ENCODE measurements at regions not wholly inside any gene's neighbourhood (a gene's known extent, or its start where the extent isn't known, plus 50 kb on each side); places are given as distances from the start of the nearest gene placed in this dataset.

DNA sequence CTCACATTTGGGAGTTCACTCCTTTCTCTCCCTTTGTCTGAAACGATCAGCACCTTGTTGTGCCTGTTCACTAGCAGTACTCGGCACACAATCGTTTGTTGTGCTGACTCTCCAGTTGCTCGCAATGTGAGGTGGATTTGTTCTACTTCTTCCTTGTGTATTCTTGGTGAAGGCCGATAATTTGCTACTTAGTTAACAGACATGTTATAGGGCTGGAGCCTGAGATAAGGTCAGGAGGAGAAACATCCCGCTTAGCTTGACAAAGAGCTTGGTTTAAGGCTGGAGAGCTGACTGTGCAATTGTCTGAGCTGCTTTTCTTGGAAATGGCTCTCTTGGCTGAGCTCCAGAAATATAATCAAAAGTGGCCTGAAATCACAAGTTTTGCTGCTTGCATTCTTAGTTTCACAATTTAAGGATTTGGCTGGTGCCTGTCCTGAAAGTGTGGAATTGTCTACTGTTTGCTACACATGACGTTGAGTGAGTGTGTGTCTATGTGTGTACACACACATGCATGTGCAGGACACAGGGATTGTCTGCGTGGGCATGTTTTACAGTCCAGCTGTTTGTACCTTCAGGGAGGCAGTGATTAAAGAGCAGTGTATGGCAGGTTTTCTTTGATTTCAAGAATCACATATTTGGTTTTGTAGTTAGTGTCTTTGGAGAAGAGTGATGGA, 77.7 kb downstream of the ARF6 start:
- no peak for DNase-seq (ENCODE audit: low read depth in 2 of 2, low spot score in 1 of 2)

DNA sequence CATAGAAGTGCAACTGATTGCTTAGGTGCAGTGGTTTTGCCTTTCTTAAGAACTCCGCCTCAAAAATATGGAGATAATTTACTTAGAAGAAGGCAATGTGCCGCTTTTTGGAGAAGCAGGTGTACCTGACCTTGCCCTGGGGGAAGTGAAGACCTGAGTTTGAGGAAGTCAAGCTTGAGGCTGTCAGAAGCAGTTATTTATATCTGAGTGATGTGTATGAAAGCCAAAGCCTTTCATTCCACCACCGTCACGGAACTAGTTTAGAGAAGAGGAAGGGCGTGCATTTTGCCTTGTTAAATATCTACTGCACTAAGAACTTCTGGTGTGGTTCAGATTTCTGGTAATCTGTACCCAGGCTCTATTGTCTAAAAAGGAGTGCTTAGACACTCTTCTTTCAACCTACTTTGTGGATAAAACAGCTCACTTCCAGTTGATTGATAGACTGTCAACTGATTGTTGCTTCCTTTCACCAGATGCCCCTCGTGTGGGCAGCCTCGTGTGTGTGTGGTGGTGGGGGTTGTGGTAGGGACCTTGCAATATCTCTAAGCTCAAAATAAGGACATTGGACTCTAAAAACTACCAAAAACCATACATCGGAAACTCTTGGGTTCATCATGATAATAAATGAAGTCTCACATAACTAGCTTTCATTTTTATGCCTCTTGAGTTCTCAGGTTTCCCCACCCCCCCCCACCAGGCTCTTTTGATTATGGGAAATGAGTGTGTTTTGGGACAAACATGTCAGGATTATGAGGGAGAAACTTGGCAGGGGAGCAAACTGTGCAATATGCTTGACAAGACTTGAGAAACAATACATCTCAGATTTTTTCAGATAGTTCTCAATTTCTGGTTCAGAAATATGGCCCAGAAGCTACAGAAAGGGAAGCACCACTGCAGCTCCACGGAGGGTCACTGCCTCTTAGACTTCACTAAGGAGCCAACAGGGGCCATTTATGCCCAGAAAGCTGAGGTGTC, 78.6 kb downstream of the ARF6 start:
- no peak for DNase-seq (ENCODE audit: low read depth in 2 of 2, low spot score in 1 of 2)

DNA sequence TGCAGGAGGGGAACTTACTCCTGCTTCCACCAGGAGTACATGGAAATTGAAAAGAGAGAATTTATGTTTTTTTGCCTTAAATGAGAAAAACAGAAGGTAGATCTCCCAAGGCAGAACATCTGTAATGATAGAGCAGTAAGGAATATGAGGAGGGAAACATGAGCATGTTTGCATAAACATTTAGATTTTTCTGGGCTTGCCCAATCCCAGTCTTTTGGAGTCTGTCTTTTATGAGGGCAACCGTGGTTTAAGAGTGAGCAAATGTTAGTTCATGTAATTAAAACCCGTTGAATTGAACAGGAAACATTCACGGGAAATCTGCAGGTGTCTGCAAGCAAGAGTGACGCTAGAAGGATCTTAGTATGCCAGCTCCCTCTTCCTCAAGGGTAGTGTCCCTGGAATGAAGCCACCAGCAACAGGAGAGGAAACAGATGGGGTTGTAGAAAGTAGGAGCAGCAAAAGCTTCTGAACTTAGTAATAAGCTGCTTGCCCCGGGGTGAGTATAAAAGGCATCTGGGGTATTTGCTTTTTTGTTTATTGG, 79.3 kb downstream of the ARF6 start:
- DNase-seq (ENCODE audit: low read depth in 2 of 2, low spot score in 1 of 2): no peak

- no peak for DNase-seq (ENCODE audit: low read depth in 2 of 2, low spot score in 1 of 2)
These were observed 79.9 kb downstream of the ARF6 start for GRCh38 chr14:49972823-49973222.

GRCh38 chr14:49975276-49975675, 82.4 kb downstream of the ARF6 start:
- no peak for DNase-seq (ENCODE audit: low read depth in 2 of 2, low spot score in 1 of 2)

DNA sequence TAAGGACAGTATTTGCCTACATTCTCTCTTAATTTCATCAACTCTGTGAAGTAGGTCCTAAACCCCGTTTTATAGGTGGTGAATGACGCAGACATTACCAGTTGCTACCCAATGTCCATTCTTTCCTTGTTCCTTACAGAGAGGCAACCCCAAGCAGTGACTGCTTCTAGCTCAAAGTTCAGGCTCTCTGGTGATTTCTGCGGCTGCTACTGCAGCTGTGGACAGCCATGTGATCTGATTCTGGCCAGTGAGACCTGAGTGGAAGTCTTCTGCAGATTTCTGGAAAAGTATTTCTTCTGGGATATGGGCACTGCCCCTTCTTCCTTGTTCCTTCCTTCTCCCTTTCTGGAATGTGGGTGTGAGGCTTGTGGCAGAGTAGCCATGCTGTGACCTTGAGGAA, 82.9 kb downstream of the ARF6 start:
- no peak for DNase-seq (ENCODE audit: low read depth in 2 of 2, low spot score in 1 of 2)

GRCh38 chr14:49977126-49977841, 84.4 kb downstream of the ARF6 start:
- no peak for DNase-seq (ENCODE audit: low read depth in 2 of 2, low spot score in 1 of 2)

DNA sequence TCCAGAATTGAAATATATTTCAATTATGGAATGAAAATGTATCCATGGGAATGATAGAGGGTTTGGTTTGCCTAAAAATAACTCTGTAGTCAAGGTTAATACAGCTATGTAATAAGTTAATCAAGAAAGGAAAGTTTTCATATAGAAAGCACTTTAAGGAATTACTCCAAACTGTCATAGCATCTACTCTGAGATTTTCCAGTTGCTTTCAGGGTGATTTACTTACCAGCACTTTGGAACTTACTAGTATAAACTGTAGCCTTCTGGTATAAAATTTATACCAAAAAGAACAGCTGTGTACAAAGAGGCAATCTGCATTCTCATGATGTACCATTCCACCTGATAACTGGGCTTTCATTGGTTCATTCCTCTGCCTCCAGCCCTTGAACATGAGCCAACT, 87.1 kb downstream of the ARF6 start:
- no peak for DNase-seq (ENCODE audit: low read depth in 2 of 2, low spot score in 1 of 2)

DNA sequence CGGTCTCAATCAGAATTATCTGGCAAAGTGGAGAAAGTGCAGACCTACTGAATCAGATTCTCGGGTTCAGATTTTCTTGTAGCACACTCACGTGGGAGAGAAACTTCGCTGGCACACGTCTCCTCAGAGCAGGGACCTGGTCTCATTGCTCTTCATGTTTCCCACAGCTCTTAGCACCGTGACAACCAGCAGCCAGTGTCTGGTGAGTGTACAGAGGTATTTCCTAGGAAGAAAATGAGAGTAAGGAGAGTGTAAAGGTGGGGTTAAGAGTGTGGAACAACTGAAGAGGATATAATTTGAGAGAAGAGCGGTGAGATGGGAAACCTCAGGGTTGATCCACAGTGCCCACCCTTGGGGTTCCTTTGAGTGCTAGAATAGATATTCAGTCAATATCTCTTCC, 89.2 kb downstream of the ARF6 start:
- DNase-seq (ENCODE audit: low read depth in 2 of 2, low spot score in 1 of 2): no peak

- DNase-seq (ENCODE audit: low read depth in 2 of 2, low spot score in 1 of 2): no peak
These were observed 89.6 kb downstream of the ARF6 start for GRCh38 chr14:49982501-49982951.

- DNase-seq (ENCODE audit: low read depth in 2 of 2, low spot score in 1 of 2): no peak
These were observed 91.5 kb downstream of the ARF6 start for GRCh38 chr14:49984424-49984823.

DNA sequence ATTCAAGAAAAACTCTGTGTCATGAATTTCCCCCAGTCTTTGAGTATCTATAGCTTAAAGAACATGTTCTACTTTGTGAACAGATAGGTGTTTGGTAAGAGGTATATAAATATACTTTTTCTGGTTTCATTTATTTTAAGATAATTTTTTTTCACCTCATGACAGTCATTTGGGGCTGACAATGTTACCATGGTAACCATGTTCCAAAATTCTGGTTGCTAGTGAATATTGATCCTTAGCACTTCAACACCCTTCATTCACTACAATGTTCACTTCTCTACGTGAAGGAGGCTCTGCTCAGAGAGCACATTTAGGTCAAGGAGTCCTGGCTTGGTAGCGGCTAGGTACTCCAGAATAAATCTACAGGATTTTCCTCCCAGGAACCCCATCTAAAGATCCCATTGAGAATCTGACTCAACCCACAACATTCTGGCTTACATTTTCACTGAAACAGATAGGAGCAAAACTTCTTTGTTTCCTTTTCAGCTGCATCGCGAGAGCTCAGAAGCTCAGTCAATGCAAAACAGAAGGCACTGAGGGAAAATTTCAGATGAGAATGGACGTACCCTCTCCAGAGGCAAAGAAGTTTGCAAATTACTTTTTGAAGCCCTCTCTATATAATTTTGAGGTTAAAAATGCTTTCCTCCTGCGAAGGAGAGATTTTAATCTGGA, 93.6 kb downstream of the ARF6 start:
- no peak for DNase-seq (ENCODE audit: low read depth in 2 of 2, low spot score in 1 of 2)

DNA sequence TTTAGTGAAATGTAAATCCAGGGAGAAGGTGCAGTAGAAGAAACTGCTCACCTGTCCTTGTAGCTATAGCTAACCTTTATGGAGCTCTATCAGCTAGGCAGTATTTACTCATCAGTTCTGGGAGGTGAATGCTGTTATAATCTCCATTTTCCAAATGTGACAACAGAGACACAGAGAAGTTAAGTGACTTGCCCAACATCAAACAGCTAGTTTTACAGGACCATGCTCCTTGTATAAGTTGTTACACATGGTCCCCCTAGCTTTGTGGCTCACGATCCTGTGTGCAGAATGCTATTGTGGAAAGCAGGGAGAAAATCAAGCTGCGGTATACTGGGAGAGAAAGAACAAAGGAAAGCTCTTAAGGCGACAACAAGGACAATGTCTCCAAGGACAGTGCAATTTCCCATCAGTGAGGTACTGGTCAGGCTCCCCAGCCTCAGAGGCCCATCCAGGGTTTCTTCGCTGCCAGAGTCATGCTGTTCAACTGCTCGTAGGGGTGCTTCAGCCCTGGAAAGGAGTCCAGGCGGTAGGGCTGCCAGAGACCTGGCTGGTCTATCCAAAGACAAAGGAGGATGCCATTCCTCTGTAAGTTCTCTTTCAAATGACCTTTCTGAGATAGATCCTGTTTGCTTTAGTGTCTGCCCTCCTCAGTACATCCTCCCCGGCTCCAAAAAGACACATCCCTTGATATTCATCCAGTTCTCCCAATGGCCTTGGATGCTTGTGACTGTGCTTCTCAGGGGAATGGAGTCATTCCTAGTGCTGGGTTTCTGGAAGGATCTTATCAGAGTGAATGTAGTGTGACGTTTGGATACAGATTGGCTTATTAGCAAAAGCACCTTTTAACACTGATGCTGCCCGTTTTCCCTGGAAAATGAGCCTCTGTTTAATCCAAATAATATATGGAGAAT, 95.5 kb downstream of the ARF6 start:
- DNase-seq (ENCODE audit: low read depth in 2 of 2, low spot score in 1 of 2): no peak

GRCh38 chr14:49989966-49990365, 97.1 kb downstream of the ARF6 start:
- no peak for DNase-seq (ENCODE audit: low read depth in 2 of 2, low spot score in 1 of 2)

DNA sequence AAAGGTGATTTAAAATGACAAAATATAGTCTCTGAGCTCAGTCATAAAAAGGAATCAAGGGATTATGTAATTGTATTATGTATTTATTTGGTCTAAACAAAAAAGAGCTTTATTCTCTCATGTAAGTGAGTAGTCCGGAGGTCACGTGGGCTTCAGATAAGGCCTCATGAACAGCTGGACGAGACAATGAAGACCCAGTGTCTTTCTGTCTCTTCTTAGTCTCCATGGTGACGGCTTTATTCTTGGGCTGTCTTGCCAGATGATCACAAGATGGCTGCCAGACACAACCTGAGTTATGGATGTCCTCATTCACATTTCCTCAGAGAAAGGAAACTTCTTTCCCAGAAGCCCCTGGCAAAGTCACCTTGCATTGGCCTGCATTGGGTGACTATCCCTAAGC, 98.6 kb downstream of the ARF6 start:
- no peak for DNase-seq (ENCODE audit: low read depth in 2 of 2, low spot score in 1 of 2)

DNA sequence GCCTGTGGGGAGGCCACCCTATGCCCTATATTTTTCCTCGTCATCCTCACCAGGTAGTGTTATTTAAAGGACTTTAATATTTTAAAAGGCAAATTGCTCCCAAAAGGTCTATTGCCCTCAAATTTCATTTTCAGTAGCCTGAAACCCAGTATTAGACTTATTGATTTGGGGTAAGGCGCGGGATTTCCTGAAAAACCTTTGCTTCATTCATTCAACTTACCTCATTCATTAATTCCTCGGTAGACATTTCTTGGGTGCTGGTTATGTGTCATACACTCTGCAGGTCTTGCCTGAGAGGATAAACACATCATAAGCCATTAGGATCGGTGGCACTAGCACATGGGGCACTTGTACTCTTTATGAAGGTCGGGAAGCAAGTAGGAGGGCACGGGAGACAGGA, 99.2 kb downstream of the ARF6 start:
- no peak for DNase-seq (ENCODE audit: low read depth in 2 of 2, low spot score in 1 of 2)

DNA sequence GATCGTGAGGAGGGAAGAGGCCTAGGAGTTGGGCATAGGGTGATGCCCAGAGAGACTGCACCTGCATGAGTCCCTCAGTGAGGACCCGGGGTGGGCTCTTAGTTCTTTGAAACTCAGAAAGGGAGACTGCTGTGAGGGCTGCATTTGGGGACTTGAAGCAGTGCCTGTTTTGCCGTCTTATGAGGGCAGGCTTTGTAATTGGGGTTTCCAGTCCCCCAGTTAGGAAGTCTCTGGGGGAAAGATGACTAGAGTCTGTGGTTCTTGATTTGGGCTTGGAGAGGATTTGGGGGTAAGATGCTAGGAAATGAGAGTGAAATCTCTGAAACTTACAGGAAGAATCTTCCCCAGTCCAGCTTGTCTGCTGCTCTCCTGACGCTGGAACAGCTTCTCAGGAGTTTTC, 99.6 kb downstream of the ARF6 start:
- DNase-seq (ENCODE audit: low read depth in 2 of 2, low spot score in 1 of 2): no peak

DNA sequence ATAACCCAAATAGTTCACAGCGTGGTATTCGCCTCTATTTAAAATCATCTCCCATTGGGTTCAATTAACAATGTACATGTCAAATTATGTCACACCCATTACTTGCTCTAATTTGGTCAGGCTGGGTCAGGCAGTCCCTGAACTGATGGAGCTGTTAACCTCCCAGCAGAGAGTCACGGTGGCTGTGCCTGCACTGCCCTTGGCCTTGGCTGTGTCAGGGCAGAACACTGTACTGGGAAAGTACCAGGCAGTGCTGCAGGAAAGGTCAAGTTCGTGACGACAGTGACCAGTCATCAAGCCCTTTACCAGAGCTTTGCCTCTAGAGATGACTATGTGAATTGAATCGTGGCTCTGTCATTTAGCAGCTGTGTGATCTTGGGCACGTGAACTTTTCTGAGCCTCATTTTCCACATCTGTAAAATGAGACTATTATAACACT, 100.0 kb downstream of the ARF6 start:
- no peak for DNase-seq (ENCODE audit: low read depth in 2 of 2, low spot score in 1 of 2)

- no peak for DNase-seq (ENCODE audit: low read depth in 2 of 2, low spot score in 1 of 2)
These were observed 100.7 kb downstream of the ARF6 start for GRCh38 chr14:49993565-49993964.

All from stimulated activated CD8-positive, alpha-beta memory T cell treated with anti-CD3 and anti-CD28 coated beads, Interleukin-4, amount 100 ng/mL, for 4 hours (primary cell).